Gastroesophageal sphincter (tissue), 4 donors: ENCODE measurements at regions not wholly inside any gene's neighbourhood (a gene's known extent, or its start where the extent isn't known, plus 50 kb on each side); places are given as distances from the start of the nearest gene placed in this dataset.
A peak's percentile ranks its signal among the peaks of the same experiment; 100 is the strongest.

ENCODE experiments used
- ATAC-seq: fragments of 150-250 bp; one replicate; pipeline ENCODE4 v1.9.1; 2016; ENCODE audit warnings: mild to moderate bottlenecking, moderate library complexity
- H3K27ac ChIP-seq, 4 donors: fragments of 200-600 bp; sonication (generic) in 3 of 4; 1 replicate in 3 of 4; 2 replicates in 1 of 4; pipeline ENCODE4 v1.5.1; 2016 to 2019
- H3K27me3 ChIP-seq: fragments of 200-600 bp; sonication (generic); one replicate; pipeline ENCODE4 v1.5.1; 2019
- H3K36me3 ChIP-seq, 2 donors: fragments of 200-600 bp; sonication (generic); one replicate each; pipeline ENCODE4 v1.5.1; 2019; ENCODE audit warnings: control low read depth in 1 of 2
- H3K4me1 ChIP-seq, 3 donors: fragments of 200-600 bp; sonication (generic); 1 replicate in 2 of 3; 2 replicates in 1 of 3; pipeline ENCODE4 v1.5.1; 2016 to 2019; ENCODE audit warnings: control low read depth in 2 of 3
- H3K4me3 ChIP-seq, 2 donors: fragments of 200-600 bp; sonication (generic); one replicate each; pipeline ENCODE4 v1.5.1; 2019; ENCODE audit warnings: mild to moderate bottlenecking in 1 of 2, moderate library complexity in 1 of 2
- H3K9me3 ChIP-seq, 3 donors: fragments of 200-600 bp; sonication (generic); one replicate each; pipeline ENCODE4 v1.5.1; 2017 to 2019; ENCODE audit warnings: control low read depth in 2 of 3
- CTCF ChIP-seq, 4 experiments: fragments of 200-600 bp in 2 of 4; fragments of 450-650 bp in 2 of 4; sonication (generic) in 1 of 4; IDR thresholded peaks; one replicate each; pipeline ENCODE4 v1.5.1; 2017 to 2019; ENCODE audit warnings: antibody characterized with exemption in 4 of 4, mild to moderate bottlenecking in 2 of 4, moderate library complexity in 2 of 4
- EP300 ChIP-seq: sonication (generic); formaldehyde crosslinking; IDR thresholded peaks from one replicate; pipeline ENCODE4 v1.6.1; 2017; ENCODE audit warnings: antibody characterized with exemption, mild to moderate bottlenecking
- POLR2A ChIP-seq, 2 donors: fragments of 450-650 bp; IDR thresholded peaks; one replicate each; pipeline ENCODE4 v1.6.1; 2017; ENCODE audit warnings: antibody characterized with exemption in 2 of 2, mild to moderate bottlenecking in 2 of 2, moderate library complexity in 1 of 2
- POLR2AphosphoS5 ChIP-seq: sonication (generic); formaldehyde crosslinking; IDR thresholded peaks from one replicate; pipeline ENCODE4 v1.6.1; 2017; ENCODE audit warnings: antibody characterized with exemption
- WGBS, 2 donors: methylation state at CpG; one replicate each; pipeline ENCODE4 v1.1.5; 2018; ENCODE audit warnings: low coverage in 1 of 2; 5-methylcytosine and 5-hydroxymethylcytosine counted together

GRCh38 chr17:77315010-77315409 is 174.2 kb downstream of the SEC14L1 start:
- Histone ChIP-seq H3K36me3 (no peaks in the 10 kb centered on the region), H3K9me3 (no peaks in the 10 kb centered on the region), H3K4me1 (peaks cover 0 to 49% (median 25%) of the 10 kb centered on the region in 3 donors), H3K4me3 (no peak overlapping the region), H3K27ac (no peak overlapping the region), H3K27me3 (no peaks in the 10 kb centered on the region)
- no peak for ATAC-seq
- WGBS, 2 donors, result 88 to 100% methylated on average over 1 to 6 of the region's 8 CpGs
- no peak for TF ChIP-seq CTCF (IDR thresholded peaks at IDR 0.05)
- TF ChIP-seq EP300, result no peak
- TF ChIP-seq POLR2A (IDR thresholded peaks at IDR 0.05), result no peak
- TF ChIP-seq POLR2AphosphoS5, result no peak

- Histone ChIP-seq H3K9me3 (no peaks in the 10 kb centered on the region), H3K4me1 (peaks cover 0 to 55% (median 25%) of the 10 kb centered on the region in 3 donors)
- TF ChIP-seq EP300 (no peak), POLR2A (IDR thresholded peaks at IDR 0.05) (no peak), CTCF (IDR thresholded peaks at IDR 0.05) (no peak), POLR2AphosphoS5 (no peak)
These were observed 174.9 kb downstream of the SEC14L1 start for GRCh38 chr17:77315551-77316190.

GRCh38 chr17:77316191-77316641 is 175.4 kb downstream of the SEC14L1 start:
- WGBS, 2 donors, result 30 to 35% methylated on average over 2 to 4 of the region's 14 CpGs
- TF ChIP-seq POLR2A (IDR thresholded peaks at IDR 0.05) (no peak), POLR2AphosphoS5 (peak; percentile 43)
- peak; percentile 26 for ATAC-seq
- H3K9me3 ChIP-seq, result no peaks in the 10 kb centered on the region
- no peaks in the 10 kb centered on the region for H3K27me3 ChIP-seq
- no peak overlapping the region for H3K4me3 ChIP-seq
- H3K27ac ChIP-seq, result peak overlapping the region in 3 of 4 donors; percentile 56 to 62 (median 59)
- peaks cover 0 to 61% (median 25%) of the 10 kb centered on the region in 3 donors for H3K4me1 ChIP-seq
- no peaks in the 10 kb centered on the region for H3K36me3 ChIP-seq

More at GRCh38 chr17:77315551-77316190, 174.9 kb downstream of the SEC14L1 start:
- no peak for ATAC-seq
- Histone ChIP-seq H3K27ac (peak overlapping the region in 3 of 4 donors; percentile 56 to 62 (median 59)), H3K27me3 (no peaks in the 10 kb centered on the region), H3K4me3 (no peak overlapping the region), H3K36me3 (no peaks in the 10 kb centered on the region)
- WGBS, 2 donors, result 87 to 100% methylated on average over 1 to 4 of the region's 16 CpGs

GRCh38 chr17:77316651-77317050 is 175.9 kb downstream of the SEC14L1 start:
- H3K4me3 ChIP-seq, result no peak overlapping the region

GRCh38 chr17:77317091-77317750 is 176.5 kb downstream of the SEC14L1 start:
- 92 to 93% methylated on average over 6 to 10 of the region's 16 CpGs for WGBS, 2 donors
- Histone ChIP-seq H3K27ac (peak overlapping the region in 1 of 4 donors; percentile 62), H3K27me3 (no peaks in the 10 kb centered on the region), H3K36me3 (no peaks in the 10 kb centered on the region), H3K4me3 (no peak overlapping the region), H3K4me1 (peaks cover 0 to 71% (median 32%) of the 10 kb centered on the region in 3 donors), H3K9me3 (no peaks in the 10 kb centered on the region)
- TF ChIP-seq POLR2AphosphoS5, result no peak
- TF ChIP-seq EP300, result no peak
- TF ChIP-seq CTCF (IDR thresholded peaks at IDR 0.05), result no peak
- ATAC-seq, result no peak

More at GRCh38 chr17:77316651-77317050, 175.9 kb downstream of the SEC14L1 start:
- H3K9me3 ChIP-seq, result no peaks in the 10 kb centered on the region
- H3K27ac ChIP-seq, result peak overlapping the region in 2 of 4 donors; percentile 56 to 62
- no peaks in the 10 kb centered on the region for H3K27me3 ChIP-seq
- H3K36me3 ChIP-seq, result no peaks in the 10 kb centered on the region
- no peak for ATAC-seq
- peaks cover 0 to 65% (median 26%) of the 10 kb centered on the region in 3 donors for H3K4me1 ChIP-seq
- TF ChIP-seq EP300, result no peak
- TF ChIP-seq CTCF (IDR thresholded peaks at IDR 0.05), result no peak
- no peak for TF ChIP-seq POLR2A (IDR thresholded peaks at IDR 0.05)
- no peak for TF ChIP-seq POLR2AphosphoS5
- 63 to 80% methylated on average over 6 to 7 of the region's 8 CpGs for WGBS, 2 donors
